Middle frontal gyrus (tissue), 1 donor: ENCODE measurements at regions not wholly inside any gene's neighbourhood (a gene's known extent, or its start where the extent isn't known, plus 50 kb on each side); places are given as distances from the start of the nearest gene placed in this dataset.

Source experiments
- DNase-seq: peaks from one replicate; pipeline ENCODE4 v3.0.0-alpha.2; 2015; ENCODE audit warnings: low spot score; ENCODE audit errors: extremely low spot score

- DNase-seq = no peak
Observed at GRCh38 chr3:118838871-118839270, 195.8 kb downstream of the IGSF11 start.

- no peak for DNase-seq
Observed at GRCh38 chr3:118842147-118842863, 192.3 kb downstream of the IGSF11 start.

GRCh38 chr3:118846176-118846575 is 188.5 kb downstream of the IGSF11 start:
- no peak for DNase-seq
